ENCODE measurements at regions not wholly inside any gene's neighbourhood (a gene's known extent, or its start where the extent isn't known, plus 50 kb on each side); places are given as distances from the start of the nearest gene placed in this dataset.
"Not testable (repeated sequence)": the region's sequence is repeated elsewhere in the genome, so short reads cannot be mapped to it uniquely, and the experiment has no call there.

DNA sequence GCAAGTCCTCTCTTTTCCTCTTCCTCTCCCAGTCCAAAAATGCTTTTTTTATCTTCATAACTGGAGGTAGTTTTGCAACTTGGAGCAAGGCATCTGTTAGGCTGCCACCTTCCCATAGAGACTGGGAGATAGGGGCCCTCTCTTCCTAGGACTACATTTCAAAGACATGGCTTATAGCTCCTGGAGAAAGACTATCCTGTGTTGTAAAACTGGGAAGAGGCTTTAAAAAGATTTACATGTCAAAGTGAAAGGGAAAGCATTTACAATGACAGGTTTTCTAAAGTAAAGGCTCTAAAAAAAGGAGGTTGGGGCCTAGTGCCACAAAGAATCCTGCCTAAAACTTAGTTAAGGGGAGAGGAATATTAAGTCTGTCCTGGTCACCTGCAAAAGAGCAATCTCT is 82.2 kb upstream of the SEMA3E start:
- DNase-seq = no peak

DNA sequence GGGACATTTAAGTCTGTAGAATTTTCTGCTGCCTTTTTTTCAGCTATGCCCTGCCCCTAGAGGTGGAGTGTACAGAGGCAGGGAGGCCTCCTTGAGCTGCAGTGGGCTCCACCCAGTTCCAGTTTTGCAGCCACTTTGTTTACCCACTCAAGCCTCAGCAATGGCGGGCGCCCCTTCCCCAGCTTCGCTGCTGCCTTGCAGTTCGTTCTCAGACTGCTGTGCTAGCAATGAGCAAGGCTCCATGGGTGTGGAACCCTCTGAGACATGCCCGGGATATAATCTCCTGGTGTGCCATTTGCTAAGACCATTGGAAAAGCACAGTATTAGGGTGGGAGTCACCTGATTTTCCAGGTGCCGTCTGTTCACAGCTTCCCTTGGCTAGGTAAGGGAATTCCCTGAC is 68.0 kb upstream of the SEMA3E start:
- DNase-seq = not testable (repeated sequence)

DNA sequence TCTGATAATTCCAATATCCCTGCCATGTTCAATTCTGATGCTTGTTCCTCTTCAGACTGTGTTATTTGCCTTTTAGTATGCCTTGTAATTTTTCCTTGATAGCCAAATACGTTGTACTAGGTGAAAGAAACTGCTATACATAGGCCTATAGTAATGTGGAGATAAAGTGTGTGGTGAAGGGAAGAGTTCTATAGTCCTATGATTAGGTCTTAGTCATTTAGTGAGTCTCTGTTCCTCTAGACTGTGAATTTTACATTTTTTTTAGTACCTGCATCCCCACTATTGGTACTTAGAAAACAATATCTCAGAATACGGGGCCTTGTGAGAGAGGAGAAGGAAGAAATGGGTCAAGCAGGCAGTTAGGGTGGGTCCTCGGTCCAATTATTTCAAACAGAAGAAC is 59.6 kb upstream of the SEMA3E start:
- no peak for DNase-seq

GRCh38 chr7:83704564-83704963 is 55.6 kb upstream of the SEMA3E start:
- no peak for DNase-seq

DNA sequence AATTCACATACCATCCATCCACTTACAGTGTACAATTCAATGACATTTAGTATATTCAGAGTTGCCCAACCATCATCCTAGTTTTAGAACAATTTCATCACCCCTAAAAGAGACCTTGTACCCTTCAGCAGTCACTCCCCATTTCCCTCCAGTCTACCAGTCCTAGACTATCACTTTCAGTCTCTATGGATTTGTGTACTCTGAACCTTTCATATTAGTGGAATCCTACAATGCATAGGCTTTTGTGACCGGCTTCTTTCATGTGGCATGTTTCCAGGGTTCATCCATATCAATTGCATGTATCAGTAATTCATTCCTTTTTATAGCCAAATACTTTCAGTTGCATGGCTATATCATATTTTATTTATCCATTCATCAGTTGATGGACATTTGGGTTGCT is 53.5 kb upstream of the SEMA3E start:
- DNase-seq = no peak

- DNase-seq = no peak
Measured at GRCh38 chr7:83701736-83702135, 52.8 kb upstream of the SEMA3E start.
